ENCODE measurements at regions not wholly inside any gene's neighbourhood (a gene's known extent, or its start where the extent isn't known, plus 50 kb on each side); places are given as distances from the start of the nearest gene placed in this dataset.

DNA sequence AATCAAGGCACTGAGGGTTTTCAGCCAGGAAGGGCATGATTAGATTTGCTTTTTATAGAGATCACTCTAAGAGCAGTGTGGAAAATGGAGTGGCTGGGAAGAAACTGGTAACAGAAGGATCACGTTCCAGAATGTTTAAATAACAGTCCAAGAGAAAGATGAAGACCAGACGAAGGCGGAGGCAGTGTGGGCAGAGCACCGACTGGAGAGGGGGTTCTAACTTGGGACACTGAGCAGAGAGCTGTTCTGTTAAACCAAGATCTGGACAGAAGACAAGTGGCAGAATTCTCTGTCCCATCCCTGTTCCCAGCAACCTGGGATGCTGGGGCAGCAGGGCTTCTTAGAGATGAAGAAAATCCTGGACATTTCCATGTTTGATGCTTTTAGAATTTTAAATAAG, 249.1 kb upstream of the NR4A3 start:
- no peak for TF ChIP-seq GABPA (IDR thresholded peaks at IDR 0.05; ENCODE audit: low read depth)
- TF ChIP-seq, protein P1, sequence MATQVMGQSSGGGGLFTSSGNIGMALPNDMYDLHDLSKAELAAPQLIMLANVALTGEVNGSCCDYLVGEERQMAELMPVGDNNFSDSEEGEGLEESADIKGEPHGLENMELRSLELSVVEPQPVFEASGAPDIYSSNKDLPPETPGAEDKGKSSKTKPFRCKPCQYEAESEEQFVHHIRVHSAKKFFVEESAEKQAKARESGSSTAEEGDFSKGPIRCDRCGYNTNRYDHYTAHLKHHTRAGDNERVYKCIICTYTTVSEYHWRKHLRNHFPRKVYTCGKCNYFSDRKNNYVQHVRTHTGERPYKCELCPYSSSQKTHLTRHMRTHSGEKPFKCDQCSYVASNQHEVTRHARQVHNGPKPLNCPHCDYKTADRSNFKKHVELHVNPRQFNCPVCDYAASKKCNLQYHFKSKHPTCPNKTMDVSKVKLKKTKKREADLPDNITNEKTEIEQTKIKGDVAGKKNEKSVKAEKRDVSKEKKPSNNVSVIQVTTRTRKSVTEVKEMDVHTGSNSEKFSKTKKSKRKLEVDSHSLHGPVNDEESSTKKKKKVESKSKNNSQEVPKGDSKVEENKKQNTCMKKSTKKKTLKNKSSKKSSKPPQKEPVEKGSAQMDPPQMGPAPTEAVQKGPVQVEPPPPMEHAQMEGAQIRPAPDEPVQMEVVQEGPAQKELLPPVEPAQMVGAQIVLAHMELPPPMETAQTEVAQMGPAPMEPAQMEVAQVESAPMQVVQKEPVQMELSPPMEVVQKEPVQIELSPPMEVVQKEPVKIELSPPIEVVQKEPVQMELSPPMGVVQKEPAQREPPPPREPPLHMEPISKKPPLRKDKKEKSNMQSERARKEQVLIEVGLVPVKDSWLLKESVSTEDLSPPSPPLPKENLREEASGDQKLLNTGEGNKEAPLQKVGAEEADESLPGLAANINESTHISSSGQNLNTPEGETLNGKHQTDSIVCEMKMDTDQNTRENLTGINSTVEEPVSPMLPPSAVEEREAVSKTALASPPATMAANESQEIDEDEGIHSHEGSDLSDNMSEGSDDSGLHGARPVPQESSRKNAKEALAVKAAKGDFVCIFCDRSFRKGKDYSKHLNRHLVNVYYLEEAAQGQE (IDR thresholded peaks at IDR 0.05; ENCODE audit: insufficient replicate concordance, low read depth) = no peak

DNA sequence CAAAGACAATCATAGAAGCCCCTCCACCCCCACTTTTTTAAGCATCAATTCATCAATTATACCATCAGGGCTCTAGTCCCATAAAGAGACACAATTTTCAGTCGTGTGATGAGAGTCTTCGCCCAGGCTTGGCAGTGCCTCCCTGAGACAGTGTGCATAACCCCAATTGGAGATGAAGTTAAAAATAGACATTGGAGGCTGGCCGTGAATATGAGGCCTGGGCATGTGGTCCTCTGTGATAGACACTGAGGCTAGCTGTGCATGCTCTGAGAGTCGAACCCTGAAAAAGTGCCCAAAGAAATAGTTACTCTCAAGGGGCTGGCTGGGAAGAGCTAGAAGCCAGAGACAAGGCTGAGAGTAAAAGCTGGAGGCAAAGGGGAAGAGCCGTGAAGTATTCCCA, 248.6 kb upstream of the NR4A3 start:
- Histone ChIP-seq H3K4me3 (replicated peaks; ENCODE audit: insufficient read depth, low read length) (no peak overlapping the region), H3K27ac (replicated peaks) (no peak overlapping the region), H3K27me3 (ENCODE audit: insufficient read depth, poor library complexity, severe bottlenecking) (no peaks in the 10 kb centered on the region)
- TF ChIP-seq POLR2AphosphoS5 (IDR thresholded peaks at IDR 0.05; ENCODE audit: low read depth) = no peak
- TF ChIP-seq SPI1 (IDR thresholded peaks at IDR 0.05; ENCODE audit: borderline replicate concordance, low read depth) = no peak
- TF ChIP-seq, protein P2, sequence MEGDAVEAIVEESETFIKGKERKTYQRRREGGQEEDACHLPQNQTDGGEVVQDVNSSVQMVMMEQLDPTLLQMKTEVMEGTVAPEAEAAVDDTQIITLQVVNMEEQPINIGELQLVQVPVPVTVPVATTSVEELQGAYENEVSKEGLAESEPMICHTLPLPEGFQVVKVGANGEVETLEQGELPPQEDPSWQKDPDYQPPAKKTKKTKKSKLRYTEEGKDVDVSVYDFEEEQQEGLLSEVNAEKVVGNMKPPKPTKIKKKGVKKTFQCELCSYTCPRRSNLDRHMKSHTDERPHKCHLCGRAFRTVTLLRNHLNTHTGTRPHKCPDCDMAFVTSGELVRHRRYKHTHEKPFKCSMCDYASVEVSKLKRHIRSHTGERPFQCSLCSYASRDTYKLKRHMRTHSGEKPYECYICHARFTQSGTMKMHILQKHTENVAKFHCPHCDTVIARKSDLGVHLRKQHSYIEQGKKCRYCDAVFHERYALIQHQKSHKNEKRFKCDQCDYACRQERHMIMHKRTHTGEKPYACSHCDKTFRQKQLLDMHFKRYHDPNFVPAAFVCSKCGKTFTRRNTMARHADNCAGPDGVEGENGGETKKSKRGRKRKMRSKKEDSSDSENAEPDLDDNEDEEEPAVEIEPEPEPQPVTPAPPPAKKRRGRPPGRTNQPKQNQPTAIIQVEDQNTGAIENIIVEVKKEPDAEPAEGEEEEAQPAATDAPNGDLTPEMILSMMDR (IDR thresholded peaks at IDR 0.05; ENCODE audit: insufficient read depth, low read length) = no peak
- TF ChIP-seq GABPA (IDR thresholded peaks at IDR 0.05; ENCODE audit: low read depth) = no peak
- TF ChIP-seq, protein P1 (IDR thresholded peaks at IDR 0.05; ENCODE audit: insufficient replicate concordance, low read depth) = no peak
- no peak for DNase-seq (ENCODE audit: low read depth in 1 of 2, low spot score in 1 of 2)

More for the DNA sequence above, 249.1 kb upstream of the NR4A3 start:
- Histone ChIP-seq H3K27ac (replicated peaks) (no peak overlapping the region), H3K4me3 (replicated peaks; ENCODE audit: insufficient read depth, low read length) (no peak overlapping the region), H3K27me3 (ENCODE audit: insufficient read depth, poor library complexity, severe bottlenecking) (no peaks in the 10 kb centered on the region)
- DNase-seq (ENCODE audit: low read depth in 1 of 2, low spot score in 1 of 2) = no peak

DNA sequence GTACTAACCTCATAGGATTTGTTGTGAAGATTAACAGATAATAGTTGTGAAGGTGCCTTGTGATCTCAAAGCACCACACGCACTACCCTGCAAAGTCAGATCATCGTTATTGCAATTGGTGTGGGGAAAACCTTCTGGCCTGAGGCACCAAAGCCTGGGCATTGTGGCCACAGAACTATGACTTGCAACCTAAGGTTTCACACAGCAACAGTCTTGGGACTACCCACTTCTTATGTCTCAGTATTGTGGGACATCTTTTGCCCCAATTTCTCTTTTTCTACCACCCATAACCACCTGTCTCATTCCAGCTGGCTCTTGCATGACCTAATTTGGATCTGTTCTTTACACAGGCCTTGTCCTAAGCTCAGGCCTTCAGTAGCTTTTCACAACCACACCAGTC, 247.8 kb upstream of the NR4A3 start:
- DNase-seq (ENCODE audit: low read depth in 1 of 2, low spot score in 1 of 2) = no peak
- TF ChIP-seq GABPA (IDR thresholded peaks at IDR 0.05; ENCODE audit: low read depth) = no peak
- no peak for TF ChIP-seq SPI1 (IDR thresholded peaks at IDR 0.05; ENCODE audit: borderline replicate concordance, low read depth)
- TF ChIP-seq, protein P1 (IDR thresholded peaks at IDR 0.05; ENCODE audit: insufficient replicate concordance, low read depth) = no peak
- TF ChIP-seq POLR2AphosphoS5 (IDR thresholded peaks at IDR 0.05; ENCODE audit: low read depth) = no peak
- TF ChIP-seq, protein P2 (IDR thresholded peaks at IDR 0.05; ENCODE audit: insufficient read depth, low read length) = no peak
- H3K27ac ChIP-seq (replicated peaks) = no peak overlapping the region
- no peaks in the 10 kb centered on the region for H3K27me3 ChIP-seq (ENCODE audit: insufficient read depth, poor library complexity, severe bottlenecking)
- H3K4me3 ChIP-seq (replicated peaks; ENCODE audit: insufficient read depth, low read length) = no peak overlapping the region

DNA sequence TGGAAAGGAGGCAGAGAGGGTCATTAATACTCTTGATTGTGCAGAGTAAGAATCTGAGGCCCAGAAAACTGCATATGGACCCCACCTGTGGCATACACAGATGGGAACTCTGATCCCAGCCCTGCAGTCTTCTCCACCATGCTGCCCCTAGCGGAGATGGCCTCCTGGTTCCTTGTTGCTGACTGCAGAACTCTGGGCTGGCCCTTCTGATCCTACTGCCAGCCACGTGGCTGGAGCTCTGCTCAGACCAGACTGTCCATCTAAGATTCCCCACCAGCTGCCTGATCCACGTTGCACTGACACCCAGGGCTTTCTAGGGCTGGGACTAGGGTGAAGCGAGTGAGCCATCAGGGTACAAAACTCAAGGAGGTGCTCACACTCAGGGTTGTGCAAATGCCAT, 245.7 kb upstream of the NR4A3 start:
- DNase-seq (ENCODE audit: low read depth in 1 of 2, low spot score in 1 of 2) = no peak
- H3K4me3 ChIP-seq (replicated peaks; ENCODE audit: insufficient read depth, low read length) = no peak overlapping the region
- TF ChIP-seq GABPA (IDR thresholded peaks at IDR 0.05; ENCODE audit: low read depth) = no peak
- TF ChIP-seq SPI1 (IDR thresholded peaks at IDR 0.05; ENCODE audit: borderline replicate concordance, low read depth) = no peak
- TF ChIP-seq, protein P1 (IDR thresholded peaks at IDR 0.05; ENCODE audit: insufficient replicate concordance, low read depth) = no peak
- TF ChIP-seq POLR2AphosphoS5 (IDR thresholded peaks at IDR 0.05; ENCODE audit: low read depth) = no peak
- TF ChIP-seq, protein P2 (IDR thresholded peaks at IDR 0.05; ENCODE audit: insufficient read depth, low read length) = no peak
- H3K27ac ChIP-seq (replicated peaks) = no peak overlapping the region
- no peaks in the 10 kb centered on the region for H3K27me3 ChIP-seq (ENCODE audit: insufficient read depth, poor library complexity, severe bottlenecking)

Data from HL-60 (cell line).